GM12878 (cell line): ENCODE measurements at regions not wholly inside any gene's neighbourhood (a gene's known extent, or its start where the extent isn't known, plus 50 kb on each side); places are given as distances from the start of the nearest gene placed in this dataset.

ENCODE experiments used
- ATAC-seq: fragments of 200-7000 bp; cut with Tn5 transposase; 3 replicates; pipeline ENCODE4 v1.9.1; 2020; ENCODE audit warnings: mild to moderate bottlenecking, moderate library complexity
- BruUV-seq: library from RNA; stranded (reverse); fragments of 400-500 nt; replicated peaks from 2 replicates; lab custom pipeline; 2021; lab: Mats Ljungman, UMichigan
- CTCF ChIA-PET: fragments of 300-600 bp; sonication (Branson Sonifier 250); formaldehyde crosslinking; extraction: SDS; loops from one replicate; lab custom pipeline; 2021; ENCODE audit warnings: inconsistent platforms; lab: Yijun Ruan, JAX
- POLR2A ChIA-PET: fragments of 350-600 bp; formaldehyde crosslinking; extraction: SDS; loops from one replicate; lab custom pipeline; 2021; ENCODE audit warnings: inconsistent platforms; lab: Charles Lee
- RAD21 ChIA-PET: fragments of 300-600 bp; sonication (Branson Sonifier 250); formaldehyde crosslinking; loops from one replicate; lab custom pipeline; 2023; ENCODE audit warnings: antibody characterized with exemption; ENCODE audit not compliant: unreplicated experiment; lab: Charles Lee
- SMC1A ChIA-PET: fragments of 300-600 bp; sonication (Branson Sonifier 250); formaldehyde crosslinking; loops from one replicate; lab custom pipeline; 2023; ENCODE audit not compliant: unreplicated experiment, uncharacterized antibody; lab: Charles Lee
- DNase-seq: peaks from one replicate; pipeline ENCODE4 v3.0.0-alpha.2; 2011; ENCODE audit warnings: low read depth, low spot score
- FAIRE-seq: peaks from 3 replicates; lab custom pipeline; 2011; peaks lifted over from hg19 to GRCh38; lab: Jason Lieb, UNC
- H2AFZ ChIP-seq: 2 replicates; pipeline ENCODE4 v1.6.0; 2011; ENCODE audit warnings: low read depth, low read length, control low read depth; ENCODE audit not compliant: control insufficient read depth
- H3K27ac ChIP-seq: 2 replicates; pipeline ENCODE4 v1.5.1; 2011; ENCODE audit warnings: control low read depth; ENCODE audit not compliant: control insufficient read depth, insufficient read depth
- H3K27me3 ChIP-seq, 2 experiments: replicated peaks in 1 of 2; 2 replicates each; pipeline versions ENCODE4 v1.6.0 to v1.6.1; 2011; ENCODE audit warnings: low read length in 1 of 2; ENCODE audit not compliant: control insufficient read depth in 2 of 2, insufficient read depth in 2 of 2
- H3K36me3 ChIP-seq, 2 experiments: 2 replicates each; pipeline ENCODE4 v1.5.1; 2011; ENCODE audit warnings: low read length in 1 of 2; ENCODE audit not compliant: control insufficient read depth in 2 of 2, insufficient read depth in 2 of 2
- H3K4me1 ChIP-seq: 2 replicates; pipeline ENCODE4 v1.6.1; 2011; ENCODE audit warnings: mild to moderate bottlenecking, low read length, moderate library complexity, mixed read lengths; ENCODE audit not compliant: control insufficient read depth, insufficient read depth
- H3K4me2 ChIP-seq: 2 replicates; pipeline ENCODE4 v1.6.0; 2011; ENCODE audit warnings: control low read depth; ENCODE audit not compliant: control insufficient read depth, insufficient read depth
- H3K4me3 ChIP-seq: fragments of 200-600 bp; sonication (generic); 2 replicates; pipeline ENCODE4 v1.5.1; 2016
- H3K79me2 ChIP-seq: 2 replicates; pipeline ENCODE4 v1.6.0; 2011; ENCODE audit warnings: low read length; ENCODE audit not compliant: control insufficient read depth, insufficient read depth
- H3K9ac ChIP-seq: 2 replicates; pipeline ENCODE4 v1.8.0; 2011; ENCODE audit warnings: low read length, control low read depth, mixed read lengths; ENCODE audit not compliant: control insufficient read depth, insufficient read depth
- H3K9me3 ChIP-seq: replicated peaks from 3 replicates; pipeline ENCODE4 v1.5.1; 2011; ENCODE audit warnings: mild to moderate bottlenecking, low read length; ENCODE audit not compliant: control insufficient read depth, insufficient read depth
- H4K20me1 ChIP-seq: 2 replicates; pipeline ENCODE4 v1.6.0; 2011; ENCODE audit not compliant: control insufficient read depth, insufficient read depth
- EP300 ChIP-seq, 2 experiments: fragments of 150-350 bp in 1 of 2; IDR thresholded peaks; 2 replicates each; pipeline ENCODE4 v1.6.1; 2011 to 2012; ENCODE audit warnings: low read depth in 2 of 2, low read length in 2 of 2, borderline replicate concordance in 1 of 2, improper control_type of control experiment in 1 of 2, inconsistent platforms in 1 of 2; ENCODE audit not compliant: control insufficient read depth in 1 of 2
- GATAD2B ChIP-seq: fragments of 450-650 bp; conservative IDR thresholded peaks from 2 replicates; pipeline ENCODE4 v1.6.1; 2017; ENCODE audit warnings: low read depth, mild to moderate bottlenecking, moderate library complexity
- JUND ChIP-seq: IDR thresholded peaks from 2 replicates; pipeline ENCODE4 v1.6.1; 2012; ENCODE audit warnings: low read depth, mild to moderate bottlenecking, low read length, improper control_type of control experiment, moderate library complexity
- NR2F1 ChIP-seq: fragments of 450-650 bp; conservative IDR thresholded peaks from 2 replicates; pipeline ENCODE4 v1.6.1; 2017; ENCODE audit warnings: mild to moderate bottlenecking
- RAD21 ChIP-seq: IDR thresholded peaks from 2 replicates; pipeline ENCODE4 v1.6.1; 2011; ENCODE audit warnings: mild to moderate bottlenecking, low read depth, low read length, moderate library complexity; ENCODE audit not compliant: insufficient read depth
- RAD51 ChIP-seq: fragments of 450-650 bp; IDR thresholded peaks from 2 replicates; pipeline ENCODE4 v1.6.1; 2016; ENCODE audit warnings: moderate library complexity, mild to moderate bottlenecking, inconsistent platforms
- STAT3 ChIP-seq: IDR thresholded peaks from 2 replicates; pipeline ENCODE4 v1.6.1; 2011; ENCODE audit warnings: low read depth, low read length, improper control_type of control experiment
- WGBS: methylation state at CpG from one replicate; pipeline ENCODE4 v1.1.6; 2016; ENCODE audit warnings: low lambda C conversion rate; ENCODE audit not compliant: insufficient replicate concordance, insufficient coverage; ENCODE audit errors: missing lambda C conversion rate; 5-methylcytosine and 5-hydroxymethylcytosine counted together
- in situ Hi-C: fragments of 300-500 bp; cut with MboI; formaldehyde crosslinking; loops from 9 replicates; pipeline ENCODE4 v1.14.3; 2018; ENCODE audit warnings: mixed read lengths
- intact Hi-C: fragments of 100-400 bp; cut with micrococcal nuclease; formaldehyde crosslinking; loops from one replicate; pipeline ENCODE4 v1.14.2; 2022; ENCODE audit not compliant: unreplicated experiment
- TF ChIP-seq, protein P1 (sequence below): IDR thresholded peaks from 2 replicates; pipeline ENCODE4 v1.6.1; 2012; ENCODE audit warnings: low read depth, low read length, improper control_type of control experiment

DNA sequence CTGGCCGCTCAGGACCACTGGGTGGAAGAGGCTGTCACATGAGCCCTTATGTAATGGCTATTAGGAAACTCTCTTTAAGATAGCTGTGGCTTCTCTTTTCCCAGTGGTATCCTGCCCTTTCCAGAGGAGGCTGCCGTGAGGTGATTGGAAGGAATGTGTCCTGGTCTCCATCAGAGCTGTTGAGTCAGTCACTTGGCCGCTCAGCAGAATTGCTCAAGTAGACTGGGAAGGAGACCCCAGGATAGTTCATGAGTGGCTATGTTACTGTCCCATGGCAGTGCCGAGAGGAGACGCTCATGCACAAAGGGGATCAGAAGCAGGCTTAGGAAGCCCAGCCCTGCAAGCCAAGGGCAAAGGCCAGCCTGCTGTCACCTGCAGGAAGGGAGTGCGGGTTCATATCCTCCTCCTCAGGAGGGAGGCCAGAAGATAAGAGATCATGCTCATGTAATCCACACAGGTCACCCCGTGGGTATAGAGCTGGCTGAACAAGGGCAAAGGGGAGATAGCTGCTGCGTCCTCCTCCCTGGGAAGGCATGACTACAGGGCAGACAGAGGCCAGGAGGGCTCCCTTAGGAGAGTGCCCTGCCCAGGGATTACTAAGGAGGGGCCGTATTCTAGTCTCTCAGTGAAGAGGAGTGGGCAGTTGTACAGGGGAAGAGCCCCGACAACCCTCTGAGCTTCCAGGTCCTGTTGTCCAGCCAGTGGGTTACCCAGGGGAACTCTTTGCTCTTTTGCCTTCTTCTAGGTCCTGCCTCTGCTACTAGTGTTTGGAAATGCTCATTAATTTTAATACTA lies 137.0 kb upstream of the MAX start:
- Histone ChIP-seq H3K4me3 (no peak overlapping the region), H3K27me3 (no peaks in the 10 kb centered on the region), H3K9me3 (no peaks in the 10 kb centered on the region; the same call in 2 of the 3 replicates), H3K79me2 (no peaks in the 10 kb centered on the region), H3K9ac (no peak overlapping the region), H3K36me3 (no peaks in the 10 kb centered on the region), H3K27ac (no peak overlapping the region), H2AFZ (no peak overlapping the region), H4K20me1 (no peaks in the 10 kb centered on the region), H3K4me1 (peaks cover 10% of the 10 kb centered on the region), H3K4me2 (no peak overlapping the region)
- TF ChIP-seq JUND, result no peak
- TF ChIP-seq NR2F1, result no peak
- no peak for TF ChIP-seq RAD51
- no peak for TF ChIP-seq STAT3
- TF ChIP-seq EP300 (IDR thresholded peaks at IDR 0.05; ENCODE audit: borderline replicate concordance in 1 of 2, control insufficient read depth in 1 of 2, low read depth in 2 of 2, low read length in 2 of 2), result no peak
- no peak for TF ChIP-seq GATAD2B
- no peak for TF ChIP-seq RAD21
- TF ChIP-seq, protein P1, sequence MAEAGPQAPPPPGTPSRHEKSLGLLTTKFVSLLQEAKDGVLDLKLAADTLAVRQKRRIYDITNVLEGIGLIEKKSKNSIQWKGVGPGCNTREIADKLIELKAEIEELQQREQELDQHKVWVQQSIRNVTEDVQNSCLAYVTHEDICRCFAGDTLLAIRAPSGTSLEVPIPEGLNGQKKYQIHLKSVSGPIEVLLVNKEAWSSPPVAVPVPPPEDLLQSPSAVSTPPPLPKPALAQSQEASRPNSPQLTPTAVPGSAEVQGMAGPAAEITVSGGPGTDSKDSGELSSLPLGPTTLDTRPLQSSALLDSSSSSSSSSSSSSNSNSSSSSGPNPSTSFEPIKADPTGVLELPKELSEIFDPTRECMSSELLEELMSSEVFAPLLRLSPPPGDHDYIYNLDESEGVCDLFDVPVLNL, result no peak
- BruUV-seq, result no TSS peak
- POLR2A ChIA-PET, result no interaction called here
- intact Hi-C loops, result no loop called here
- CTCF ChIA-PET, result interaction anchor here (1.2 to 1.8 kb wide), 2 partner anchors 10 to 585 kb away, joined by 4 read pairs; no protein-coding TSS in a partner anchor
- FAIRE-seq, result no peak
- SMC1A ChIA-PET, result interaction anchor here (1.1 to 2.4 kb wide), 3 partner anchors 10 to 14 kb away, joined by 3 to 9 read pairs (median 4); no protein-coding TSS in a partner anchor
- DNase-seq, result no peak
- no peak for ATAC-seq
- RAD21 ChIA-PET, result interaction anchor here (0.6 to 1.4 kb wide), 5 partner anchors 47 to 182 kb away, joined by 3 to 5 read pairs (median 3); no protein-coding TSS in a partner anchor
- in situ Hi-C loops, result no loop called here
- 88% methylated on average over 10 of the region's 10 CpGs for WGBS
